ENCODE measurements at regions not wholly inside any gene's neighbourhood (a gene's known extent, or its start where the extent isn't known, plus 50 kb on each side); places are given as distances from the start of the nearest gene placed in this dataset.

DNA sequence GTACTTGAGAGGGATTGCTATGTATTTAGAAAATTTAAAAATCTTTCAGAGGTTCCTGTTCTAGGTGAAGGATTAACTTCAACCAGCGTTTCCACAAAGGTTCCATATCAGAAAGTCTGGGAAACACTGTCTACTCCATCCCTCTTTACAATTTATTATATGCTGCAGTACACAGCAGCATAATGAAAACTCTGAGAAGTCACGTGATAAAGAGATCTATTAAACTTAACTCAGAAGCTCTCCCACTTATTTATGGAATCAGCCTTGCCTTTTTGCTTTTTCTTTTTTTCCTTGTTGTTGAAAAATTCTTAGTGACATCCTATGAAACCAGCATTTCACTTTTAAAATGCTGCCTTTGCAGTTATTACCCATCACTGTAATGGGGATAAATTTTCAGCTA lies 186.2 kb downstream of the ACER2 start:
- H3K9me3 ChIP-seq (ENCODE audit: low read length) = no peaks in the 10 kb centered on the region
- H3F3A ChIP-seq (ENCODE audit: insufficient read depth, low read length) = no peaks in the 10 kb centered on the region
- no peaks in the 10 kb centered on the region for H4K20me1 ChIP-seq (ENCODE audit: insufficient read depth, low read length)
- no peak overlapping the region for H3K27ac ChIP-seq (ENCODE audit: low read depth, low read length, poor library complexity, severe bottlenecking)
- no peaks in the 10 kb centered on the region for H3K36me3 ChIP-seq (ENCODE audit: insufficient read depth, low read length)
- no peak overlapping the region for H3K9ac ChIP-seq (ENCODE audit: low read length)
- no peak for TF ChIP-seq EZH2 (IDR thresholded peaks at IDR 0.05; ENCODE audit: borderline replicate concordance, low read length)
- TF ChIP-seq, protein P1, sequence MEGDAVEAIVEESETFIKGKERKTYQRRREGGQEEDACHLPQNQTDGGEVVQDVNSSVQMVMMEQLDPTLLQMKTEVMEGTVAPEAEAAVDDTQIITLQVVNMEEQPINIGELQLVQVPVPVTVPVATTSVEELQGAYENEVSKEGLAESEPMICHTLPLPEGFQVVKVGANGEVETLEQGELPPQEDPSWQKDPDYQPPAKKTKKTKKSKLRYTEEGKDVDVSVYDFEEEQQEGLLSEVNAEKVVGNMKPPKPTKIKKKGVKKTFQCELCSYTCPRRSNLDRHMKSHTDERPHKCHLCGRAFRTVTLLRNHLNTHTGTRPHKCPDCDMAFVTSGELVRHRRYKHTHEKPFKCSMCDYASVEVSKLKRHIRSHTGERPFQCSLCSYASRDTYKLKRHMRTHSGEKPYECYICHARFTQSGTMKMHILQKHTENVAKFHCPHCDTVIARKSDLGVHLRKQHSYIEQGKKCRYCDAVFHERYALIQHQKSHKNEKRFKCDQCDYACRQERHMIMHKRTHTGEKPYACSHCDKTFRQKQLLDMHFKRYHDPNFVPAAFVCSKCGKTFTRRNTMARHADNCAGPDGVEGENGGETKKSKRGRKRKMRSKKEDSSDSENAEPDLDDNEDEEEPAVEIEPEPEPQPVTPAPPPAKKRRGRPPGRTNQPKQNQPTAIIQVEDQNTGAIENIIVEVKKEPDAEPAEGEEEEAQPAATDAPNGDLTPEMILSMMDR (IDR thresholded peaks at IDR 0.05; ENCODE audit: low read length) = no peak
- no peak overlapping the region for H2AFZ ChIP-seq (ENCODE audit: low read length)
- H3K4me1 ChIP-seq (ENCODE audit: insufficient read depth, low read length, severe bottlenecking) = no peaks in the 10 kb centered on the region
- no peaks in the 10 kb centered on the region for H3K27me3 ChIP-seq (ENCODE audit: insufficient read depth, low read length)
- no peaks in the 10 kb centered on the region for H3K79me2 ChIP-seq (ENCODE audit: insufficient read depth, low read length)
- no peak overlapping the region for H3K4me3 ChIP-seq (ENCODE audit: low read depth, low read length, poor library complexity, severe bottlenecking)
- no peaks in the 10 kb centered on the region for H3K9me2 ChIP-seq (ENCODE audit: low read depth, low read length)
- H3K4me2 ChIP-seq (ENCODE audit: low read length) = no peak overlapping the region

DNA sequence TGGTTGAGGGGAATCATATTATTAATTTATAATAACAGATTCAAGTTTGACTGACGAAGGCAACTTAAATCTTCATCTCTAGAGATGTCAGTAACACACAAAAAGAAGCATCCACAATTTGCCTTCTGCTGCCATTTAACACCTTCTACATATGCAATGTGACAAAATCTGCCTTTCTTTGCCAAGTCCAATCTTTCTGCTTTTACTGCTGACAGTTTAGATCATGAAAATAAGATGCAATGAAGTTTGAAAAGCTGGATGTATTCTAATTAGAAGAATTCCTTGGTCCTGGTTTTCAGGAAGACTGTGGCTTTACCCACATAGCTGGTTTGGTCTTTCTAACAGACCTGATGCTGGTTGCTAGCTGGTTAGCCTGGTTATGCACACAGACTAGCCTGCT lies 178.9 kb downstream of the ACER2 start:
- no peak overlapping the region for H3K9ac ChIP-seq (ENCODE audit: low read length)
- H4K20me1 ChIP-seq (ENCODE audit: insufficient read depth, low read length) = no peaks in the 10 kb centered on the region
- no peaks in the 10 kb centered on the region for H3K79me2 ChIP-seq (ENCODE audit: insufficient read depth, low read length)
- TF ChIP-seq EZH2 (IDR thresholded peaks at IDR 0.05; ENCODE audit: borderline replicate concordance, low read length) = no peak
- TF ChIP-seq, protein P1 (IDR thresholded peaks at IDR 0.05; ENCODE audit: low read length) = no peak
- H3K36me3 ChIP-seq (ENCODE audit: insufficient read depth, low read length) = no peaks in the 10 kb centered on the region
- no peak overlapping the region for H3K4me3 ChIP-seq (ENCODE audit: low read depth, low read length, poor library complexity, severe bottlenecking)
- no peaks in the 10 kb centered on the region for H3K4me1 ChIP-seq (ENCODE audit: insufficient read depth, low read length, severe bottlenecking)
- H3K4me2 ChIP-seq (ENCODE audit: low read length) = no peak overlapping the region
- H3F3A ChIP-seq (ENCODE audit: insufficient read depth, low read length) = no peaks in the 10 kb centered on the region
- no peak overlapping the region for H3K27ac ChIP-seq (ENCODE audit: low read depth, low read length, poor library complexity, severe bottlenecking)
- no peaks in the 10 kb centered on the region for H3K9me2 ChIP-seq (ENCODE audit: low read depth, low read length)
- H3K27me3 ChIP-seq (ENCODE audit: insufficient read depth, low read length) = no peaks in the 10 kb centered on the region
- H3K9me3 ChIP-seq (ENCODE audit: low read length) = no peaks in the 10 kb centered on the region
- no peak overlapping the region for H2AFZ ChIP-seq (ENCODE audit: low read length)

DNA sequence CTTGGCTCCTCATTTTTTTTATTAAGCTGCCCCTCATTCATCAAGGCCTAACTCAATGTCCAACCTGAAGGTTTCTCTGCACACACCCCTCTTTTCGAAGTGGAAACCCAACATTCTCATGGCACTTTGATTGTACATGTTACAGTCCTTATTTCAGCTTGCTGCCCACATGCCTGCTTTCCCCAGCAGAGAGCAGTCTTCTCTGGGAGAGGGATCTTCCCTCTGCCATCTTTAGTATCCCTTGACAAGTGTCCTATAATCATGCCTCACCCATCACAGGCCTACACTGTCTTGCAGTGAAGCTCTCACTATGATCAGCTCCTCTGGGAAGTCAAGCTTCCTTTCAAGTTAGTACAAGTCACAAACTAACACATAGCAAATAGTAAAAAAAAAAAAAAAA lies 175.1 kb downstream of the ACER2 start:
- Histone ChIP-seq H3F3A (ENCODE audit: insufficient read depth, low read length) (no peaks in the 10 kb centered on the region), H3K4me2 (ENCODE audit: low read length) (no peak overlapping the region), H3K9me2 (ENCODE audit: low read depth, low read length) (no peaks in the 10 kb centered on the region), H3K36me3 (ENCODE audit: insufficient read depth, low read length) (no peaks in the 10 kb centered on the region), H3K4me3 (ENCODE audit: low read depth, low read length, poor library complexity, severe bottlenecking) (no peak overlapping the region), H3K9me3 (ENCODE audit: low read length) (no peaks in the 10 kb centered on the region), H2AFZ (ENCODE audit: low read length) (no peak overlapping the region), H3K27ac (ENCODE audit: low read depth, low read length, poor library complexity, severe bottlenecking) (no peak overlapping the region), H3K27me3 (ENCODE audit: insufficient read depth, low read length) (no peaks in the 10 kb centered on the region), H3K9ac (ENCODE audit: low read length) (no peak overlapping the region), H4K20me1 (ENCODE audit: insufficient read depth, low read length) (no peaks in the 10 kb centered on the region), H3K79me2 (ENCODE audit: insufficient read depth, low read length) (no peaks in the 10 kb centered on the region), H3K4me1 (ENCODE audit: insufficient read depth, low read length, severe bottlenecking) (no peaks in the 10 kb centered on the region)
- TF ChIP-seq, protein P1 (IDR thresholded peaks at IDR 0.05; ENCODE audit: low read length) = no peak
- TF ChIP-seq EZH2 (IDR thresholded peaks at IDR 0.05; ENCODE audit: borderline replicate concordance, low read length) = no peak
